HAP-1 (cell line): ENCODE measurements at regions not wholly inside any gene's neighbourhood (a gene's known extent, or its start where the extent isn't known, plus 50 kb on each side); places are given as distances from the start of the nearest gene placed in this dataset.
"Not testable (repeated sequence)": the region's sequence is repeated elsewhere in the genome, so short reads cannot be mapped to it uniquely, and the experiment has no call there.

ENCODE experiments used
- DNase-seq, 2 experiments: peaks; one replicate each; pipeline ENCODE4 v3.0.0-alpha.2; 2016 to 2020; ENCODE audit warnings: low spot score in 2 of 2
- H3K27me3 ChIP-seq: fragments of 250-450 bp; sonication (Bioruptor Pico); 2 replicates; pipeline ENCODE4 v1.5.1; 2020; ENCODE audit warnings: low read depth, mild to moderate bottlenecking, moderate library complexity
- H3K36me3 ChIP-seq: fragments of 250-450 bp; sonication (Bioruptor Pico); replicated peaks from 2 replicates; pipeline ENCODE4 v1.5.1; 2020; ENCODE audit warnings: mild to moderate bottlenecking
- H3K4me1 ChIP-seq: fragments of 250-450 bp; sonication (Bioruptor Pico); 2 replicates; pipeline ENCODE4 v1.5.1; 2020; ENCODE audit warnings: mild to moderate bottlenecking
- H3K4me3 ChIP-seq: fragments of 250-450 bp; sonication (Bioruptor Pico); 2 replicates; pipeline ENCODE4 v1.5.1; 2020; ENCODE audit warnings: mild to moderate bottlenecking, moderate library complexity
- H3K9me3 ChIP-seq: fragments of 250-450 bp; sonication (Bioruptor Pico); 2 replicates; pipeline ENCODE4 v1.5.1; 2020; ENCODE audit warnings: mild to moderate bottlenecking, moderate library complexity
- in situ Hi-C: fragments of 300-500 bp; cut with MboI; formaldehyde crosslinking; loops from 3 replicates; pipeline ENCODE4 v1.14.3; 2020; ENCODE audit warnings: low sequenced_read_pairs, inconsistent platforms, mixed read lengths

GRCh38 chr10:45227456-45227855, 88.0 kb downstream of the OR13A1 start:
- Histone ChIP-seq H3K27me3 (no peaks in the 10 kb centered on the region), H3K9me3 (peaks cover 5% of the 10 kb centered on the region; the same call in 1 of the 2 replicates), H3K4me3 (no peak overlapping the region), H3K36me3 (no peaks in the 10 kb centered on the region), H3K4me1 (no peaks in the 10 kb centered on the region)
- DNase-seq = no peak
- in situ Hi-C loops = no loop called here

- Histone ChIP-seq H3K9me3 (peaks cover 5% of the 10 kb centered on the region; the same call in 1 of the 2 replicates), H3K4me1 (no peaks in the 10 kb centered on the region), H3K36me3 (no peaks in the 10 kb centered on the region), H3K27me3 (no peaks in the 10 kb centered on the region), H3K4me3 (no peak overlapping the region)
- in situ Hi-C loops = no loop called here
- no peak for DNase-seq
Observed at GRCh38 chr10:45229823-45230222, 85.6 kb downstream of the OR13A1 start.

GRCh38 chr10:45235260-45235769, 80.1 kb downstream of the OR13A1 start:
- in situ Hi-C loops, H3K9me3 ChIP-seq, H3K4me1 ChIP-seq, H3K27me3 ChIP-seq, H3K4me3 ChIP-seq, H3K36me3 ChIP-seq: not testable (repeated sequence)
- DNase-seq = peak; percentile 74 to 82

- Histone ChIP-seq H3K36me3 (no peaks in the 10 kb centered on the region), H3K4me1 (no peaks in the 10 kb centered on the region), H3K27me3 (no peaks in the 10 kb centered on the region), H3K9me3 (no peaks in the 10 kb centered on the region), H3K4me3 (no peak overlapping the region)
- no peak for DNase-seq
- in situ Hi-C loops = no loop called here
Observed at GRCh38 chr10:45235798-45236220, 79.6 kb downstream of the OR13A1 start.

- Histone ChIP-seq H3K4me1 (peaks cover 9% of the 10 kb centered on the region), H3K36me3 (no peaks in the 10 kb centered on the region), H3K9me3 (no peaks in the 10 kb centered on the region), H3K27me3 (no peaks in the 10 kb centered on the region), H3K4me3 (no peak overlapping the region)
- no peak for DNase-seq
- in situ Hi-C loops = no loop called here
Observed at GRCh38 chr10:45238896-45239295, 76.5 kb downstream of the OR13A1 start.

GRCh38 chr10:45239642-45240041, 75.8 kb downstream of the OR13A1 start:
- H3K9me3 ChIP-seq = no peaks in the 10 kb centered on the region
- H3K36me3 ChIP-seq = no peaks in the 10 kb centered on the region
- DNase-seq = no peak
- H3K4me3 ChIP-seq = no peak overlapping the region
- H3K27me3 ChIP-seq = no peaks in the 10 kb centered on the region
- in situ Hi-C loops = no loop called here
- H3K4me1 ChIP-seq = peaks cover 9% of the 10 kb centered on the region

- DNase-seq = no peak
- Histone ChIP-seq H3K4me3 (no peak overlapping the region), H3K27me3 (no peaks in the 10 kb centered on the region), H3K4me1 (peaks cover 9% of the 10 kb centered on the region), H3K36me3 (no peaks in the 10 kb centered on the region), H3K9me3 (no peaks in the 10 kb centered on the region)
- in situ Hi-C loops = no loop called here
Observed at GRCh38 chr10:45241865-45242520, 73.4 kb downstream of the OR13A1 start.

- no peaks in the 10 kb centered on the region for H3K27me3 ChIP-seq
- no peak for DNase-seq
- in situ Hi-C loops = no loop called here
- peaks cover 9% of the 10 kb centered on the region for H3K4me1 ChIP-seq
- H3K36me3 ChIP-seq = no peaks in the 10 kb centered on the region
- no peak overlapping the region for H3K4me3 ChIP-seq
- no peaks in the 10 kb centered on the region for H3K9me3 ChIP-seq
Observed at GRCh38 chr10:45243261-45243660, 72.1 kb downstream of the OR13A1 start.

GRCh38 chr10:45246522-45246921, 68.9 kb downstream of the OR13A1 start:
- in situ Hi-C loops = no loop called here
- H3K27me3 ChIP-seq = no peaks in the 10 kb centered on the region
- no peaks in the 10 kb centered on the region for H3K9me3 ChIP-seq
- H3K36me3 ChIP-seq = no peaks in the 10 kb centered on the region
- no peak overlapping the region for H3K4me3 ChIP-seq
- no peak for DNase-seq
- peaks cover 9% of the 10 kb centered on the region for H3K4me1 ChIP-seq

GRCh38 chr10:45249978-45250693, 65.3 kb downstream of the OR13A1 start:
- no peak overlapping the region for H3K4me3 ChIP-seq
- H3K9me3 ChIP-seq = no peaks in the 10 kb centered on the region
- no peaks in the 10 kb centered on the region for H3K27me3 ChIP-seq
- in situ Hi-C loops = loop anchor here (10.0 kb wide), 1 partner anchor 215 kb away; no protein-coding TSS in a partner anchor
- DNase-seq = peak in 1 of 2 experiments; percentile 64
- no peaks in the 10 kb centered on the region for H3K36me3 ChIP-seq
- no peaks in the 10 kb centered on the region for H3K4me1 ChIP-seq

- H3K4me1 ChIP-seq, H3K9me3 ChIP-seq, H3K27me3 ChIP-seq, DNase-seq, H3K36me3 ChIP-seq, H3K4me3 ChIP-seq: not testable (repeated sequence)
- in situ Hi-C loops = loop anchor here (10.0 kb wide), 1 partner anchor 214 kb away; no protein-coding TSS in a partner anchor
Observed at GRCh38 chr10:45250694-45251075, 64.7 kb downstream of the OR13A1 start.
